Upper lobe of left lung (tissue), 4 donors: ENCODE measurements at regions not wholly inside any gene's neighbourhood (a gene's known extent, or its start where the extent isn't known, plus 50 kb on each side); places are given as distances from the start of the nearest gene placed in this dataset.

Source experiments
- CTCF ChIP-seq, 6 experiments: fragments of 450-650 bp in 4 of 6; fragments of 200-600 bp in 2 of 6; sonication (generic) in 2 of 6; IDR thresholded peaks; one replicate each; pipeline ENCODE4 v1.5.1; 2016 to 2019; ENCODE audit warnings: antibody characterized with exemption in 6 of 6
- POLR2AphosphoS5 ChIP-seq, 2 donors: sonication (generic); formaldehyde crosslinking; IDR thresholded peaks; one replicate each; pipeline ENCODE4 v1.5.1; 2017; ENCODE audit warnings: antibody characterized with exemption in 2 of 2

- no peak for TF ChIP-seq CTCF (IDR thresholded peaks at IDR 0.05)
- TF ChIP-seq POLR2AphosphoS5 (IDR thresholded peaks at IDR 0.05): no peak
These were observed 276.9 kb downstream of the TCF7L2 start for GRCh38 chr10:113226831-113227445.
